ENCODE measurements at regions not wholly inside any gene's neighbourhood (a gene's known extent, or its start where the extent isn't known, plus 50 kb on each side); places are given as distances from the start of the nearest gene placed in this dataset.
"Not testable (repeated sequence)": the region's sequence is repeated elsewhere in the genome, so short reads cannot be mapped to it uniquely, and the experiment has no call there.

GRCh38 chr10:129199826-129200225 lies 267.2 kb upstream of the MGMT start:
- DNase-seq = no peak

GRCh38 chr10:129203819-129204218 lies 263.2 kb upstream of the MGMT start:
- no peak for DNase-seq

- no peak for DNase-seq
These were observed 259.7 kb upstream of the MGMT start for GRCh38 chr10:129207297-129207696.

GRCh38 chr10:129210876-129211275 lies 256.2 kb upstream of the MGMT start:
- DNase-seq = no peak

- DNase-seq = no peak
These were observed 253.8 kb upstream of the MGMT start for GRCh38 chr10:129213256-129213655.

- DNase-seq = not testable (repeated sequence)
These were observed 253.0 kb upstream of the MGMT start for GRCh38 chr10:129213996-129214395.

- DNase-seq = no peak
These were observed 247.7 kb upstream of the MGMT start for GRCh38 chr10:129219364-129219763.

GRCh38 chr10:129222436-129222835 lies 244.6 kb upstream of the MGMT start:
- no peak for DNase-seq

GRCh38 chr10:129223363-129223762 lies 243.7 kb upstream of the MGMT start:
- no peak for DNase-seq

- no peak for DNase-seq
These were observed 243.0 kb upstream of the MGMT start for GRCh38 chr10:129224065-129224464.

GRCh38 chr10:129231821-129232220 lies 235.2 kb upstream of the MGMT start:
- no peak for DNase-seq

GRCh38 chr10:129233351-129234148 lies 233.5 kb upstream of the MGMT start:
- no peak for DNase-seq

- no peak for DNase-seq
These were observed 230.8 kb upstream of the MGMT start for GRCh38 chr10:129236274-129236691.

GRCh38 chr10:129241461-129241860 lies 225.6 kb upstream of the MGMT start:
- no peak for DNase-seq

- no peak for DNase-seq
These were observed 222.7 kb upstream of the MGMT start for GRCh38 chr10:129244298-129244697.

- DNase-seq = no peak
These were observed 222.3 kb upstream of the MGMT start for GRCh38 chr10:129244757-129245156.

- DNase-seq = no peak
These were observed 213.7 kb upstream of the MGMT start for GRCh38 chr10:129253161-129253864.

GRCh38 chr10:129253865-129254179 lies 213.2 kb upstream of the MGMT start:
- no peak for DNase-seq

GRCh38 chr10:129258283-129258923 lies 208.6 kb upstream of the MGMT start:
- no peak for DNase-seq

GRCh38 chr10:129259128-129259815 lies 207.8 kb upstream of the MGMT start:
- no peak for DNase-seq

- DNase-seq = no peak
These were observed 194.9 kb upstream of the MGMT start for GRCh38 chr10:129272176-129272575.

- no peak for DNase-seq
These were observed 194.0 kb upstream of the MGMT start for GRCh38 chr10:129272866-129273650.

GRCh38 chr10:129273860-129274259 lies 193.2 kb upstream of the MGMT start:
- no peak for DNase-seq
